Epithelial cell of proximal tubule (primary cell): ENCODE measurements at regions not wholly inside any gene's neighbourhood (a gene's known extent, or its start where the extent isn't known, plus 50 kb on each side); places are given as distances from the start of the nearest gene placed in this dataset.

Experiments
- DNase-seq: peaks from one replicate; pipeline ENCODE4 v3.0.0-alpha.2; 2011; ENCODE audit warnings: low read depth
- H3K4me3 ChIP-seq: 2 replicates; pipeline ENCODE4 v1.5.1; 2011; ENCODE audit warnings: low read depth, mild to moderate bottlenecking, low read length
- CTCF ChIP-seq: conservative IDR thresholded peaks from 2 replicates; pipeline ENCODE4 v1.5.1; 2012; ENCODE audit warnings: low read depth, mild to moderate bottlenecking, low read length

- DNase-seq, result no peak
- no peak for TF ChIP-seq CTCF
- H3K4me3 ChIP-seq, result no peak overlapping the region
These were observed 93.2 kb downstream of the PTCSC3 start for GRCh38 chr14:36083317-36083716.

- no peak overlapping the region for H3K4me3 ChIP-seq
- no peak for TF ChIP-seq CTCF
- no peak for DNase-seq
These were observed 98.4 kb downstream of the PTCSC3 start for GRCh38 chr14:36078080-36078479.

- DNase-seq, result no peak
- no peak overlapping the region for H3K4me3 ChIP-seq
- TF ChIP-seq CTCF, result no peak
These were observed 100.3 kb downstream of the PTCSC3 start for GRCh38 chr14:36076197-36076596.

DNA sequence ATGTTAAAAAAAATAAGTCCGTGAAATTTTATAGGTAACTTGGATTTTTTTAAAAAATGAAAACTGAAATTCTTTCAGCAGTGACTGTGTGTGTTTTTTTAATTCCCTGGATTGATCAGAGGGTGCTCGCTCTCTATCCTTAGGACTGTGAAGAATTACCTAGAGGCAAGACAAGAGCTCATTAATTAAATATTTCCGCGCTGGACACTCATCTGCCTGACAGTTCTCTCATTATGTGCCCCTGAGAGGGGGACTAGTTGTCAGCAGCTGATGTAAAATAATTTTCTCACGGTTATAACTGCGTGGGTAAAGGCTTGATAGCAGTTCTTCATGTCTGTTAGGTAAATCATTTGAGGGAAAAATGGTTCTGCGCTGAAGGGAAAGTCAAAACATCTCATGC is 101.3 kb downstream of the PTCSC3 start:
- no peak for DNase-seq
- no peak for TF ChIP-seq CTCF
- no peak overlapping the region for H3K4me3 ChIP-seq

GRCh38 chr14:36070720-36071043 is 105.8 kb downstream of the PTCSC3 start:
- H3K4me3 ChIP-seq, result no peak overlapping the region
- no peak for DNase-seq
- no peak for TF ChIP-seq CTCF

DNA sequence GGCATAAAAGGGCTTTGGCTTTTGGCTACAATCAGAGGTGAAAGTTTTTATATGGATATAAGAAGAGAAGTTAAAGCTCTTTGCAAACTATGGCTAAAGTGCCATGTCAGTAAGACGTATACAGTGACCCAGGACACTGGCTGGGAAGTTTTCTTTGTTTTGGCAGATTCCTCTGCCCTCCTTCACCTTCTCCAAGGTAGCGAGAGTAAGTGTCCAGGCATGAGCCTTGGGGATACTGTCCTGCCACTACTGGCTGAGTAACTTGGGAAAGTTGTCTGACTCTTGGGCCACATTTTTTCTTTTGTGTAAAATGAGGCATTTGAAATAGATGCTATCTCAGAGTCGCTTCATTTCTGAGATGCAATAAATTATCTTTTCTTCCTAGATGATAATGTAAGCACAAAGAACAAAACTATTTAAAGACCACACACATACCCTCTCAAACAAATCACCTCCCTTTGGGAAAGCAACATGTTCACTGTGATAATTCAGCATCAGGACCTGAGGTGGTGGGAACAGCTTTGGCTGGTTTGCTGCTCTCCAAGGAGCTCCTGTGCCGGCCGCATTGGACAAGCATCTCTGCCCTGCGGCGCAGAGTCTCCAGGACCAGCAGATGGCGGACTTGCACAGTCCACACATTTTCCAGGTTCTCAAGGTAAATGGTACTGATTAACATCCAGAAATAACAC is 106.3 kb downstream of the PTCSC3 start:
- peak; percentile 52 for DNase-seq
- TF ChIP-seq CTCF, result peak; percentile 97

GRCh38 chr14:36069535-36069900 is 107.0 kb downstream of the PTCSC3 start:
- TF ChIP-seq CTCF, result peak; percentile 87
- no peak overlapping the region for H3K4me3 ChIP-seq

More for the DNA sequence above, 106.3 kb downstream of the PTCSC3 start:
- no peak overlapping the region for H3K4me3 ChIP-seq

More at GRCh38 chr14:36069535-36069900, 107.0 kb downstream of the PTCSC3 start:
- peak; percentile 55 for DNase-seq
